ENCODE measurements at regions not wholly inside any gene's neighbourhood (a gene's known extent, or its start where the extent isn't known, plus 50 kb on each side); places are given as distances from the start of the nearest gene placed in this dataset.

DNA sequence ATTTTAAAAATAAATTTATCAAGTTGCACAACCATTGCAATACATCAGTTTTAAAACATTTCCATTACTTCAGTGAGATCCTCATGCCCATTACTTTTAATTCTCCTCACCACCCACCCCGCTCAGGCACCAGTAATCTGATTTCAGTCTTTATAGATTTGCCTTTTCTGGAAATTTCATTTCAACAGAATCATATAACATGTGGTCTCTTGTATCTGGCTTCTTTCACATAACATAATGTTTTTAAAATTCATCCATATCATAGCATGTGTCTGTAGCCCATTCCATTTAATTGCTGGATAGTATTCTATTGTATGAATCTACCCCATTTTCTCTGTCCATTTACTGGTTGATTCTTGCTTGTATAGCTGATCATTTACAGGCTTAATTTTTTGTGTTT is 110.3 kb upstream of the TMEM108 start:
- CTCF ChIA-PET: no interaction called here
- BruUV-seq (replicated peaks): no TSS peak
- H3K36me3 ChIP-seq (ENCODE audit: control insufficient read depth in 1 of 2, insufficient read depth in 2 of 2, low read length in 2 of 2): no peaks in the 10 kb centered on the region
- intact Hi-C loops (cut with micrococcal nuclease): no loop called here
- no peaks in the 10 kb centered on the region for H4K20me1 ChIP-seq (ENCODE audit: insufficient read depth)
- POLR2A ChIA-PET: no interaction called here
- DNase-seq (ENCODE audit: low read depth, low spot score): no peak
- no peak for ATAC-seq
- H3K9ac ChIP-seq (ENCODE audit: low read length): no peak overlapping the region
- H3K79me2 ChIP-seq (ENCODE audit: insufficient read depth, low read length): no peaks in the 10 kb centered on the region
- no peak overlapping the region for H3K4me2 ChIP-seq (ENCODE audit: low read length)
- H3K27ac ChIP-seq (ENCODE audit: low read depth, low read length): no peak overlapping the region
- RAD21 ChIA-PET (ENCODE audit: low non-redundant PET in 1 of 2, low total read pairs in 2 of 2, uncharacterized antibody in 2 of 2, unreplicated experiment in 2 of 2): no interaction called here
- H3K4me1 ChIP-seq (ENCODE audit: control insufficient read depth in 1 of 2, insufficient read depth in 2 of 2, low read length in 2 of 2): no peaks in the 10 kb centered on the region
- TF ChIP-seq SP1 (IDR thresholded peaks at IDR 0.05; ENCODE audit: low read depth): no peak
- TF ChIP-seq CBX3 (IDR thresholded peaks at IDR 0.05; ENCODE audit: low read depth): no peak
- TF ChIP-seq RAD21 (IDR thresholded peaks at IDR 0.05; ENCODE audit: low read depth): no peak
- H3K9me2 ChIP-seq (ENCODE audit: insufficient read depth): no peaks in the 10 kb centered on the region
- no peak overlapping the region for H2AFZ ChIP-seq (ENCODE audit: low read depth, low read length, poor library complexity, severe bottlenecking)
- no peak overlapping the region for H3K4me3 ChIP-seq (replicated peaks in 1 of 2; ENCODE audit: low read depth in 1 of 2, low read length in 2 of 2)
- peaks cover 38% of the 10 kb centered on the region for H3K27me3 ChIP-seq (ENCODE audit: insufficient read depth, low read length)
- H3K9me3 ChIP-seq (ENCODE audit: control insufficient read depth in 1 of 2, insufficient read depth in 1 of 2, low read depth in 1 of 2, low read length in 2 of 2): no peaks in the 10 kb centered on the region

- no peak for DNase-seq (ENCODE audit: low read depth, low spot score)
- no peaks in the 10 kb centered on the region for H4K20me1 ChIP-seq (ENCODE audit: insufficient read depth)
- H3K4me1 ChIP-seq (ENCODE audit: control insufficient read depth in 1 of 2, insufficient read depth in 2 of 2, low read length in 2 of 2): no peaks in the 10 kb centered on the region
- H2AFZ ChIP-seq (ENCODE audit: low read depth, low read length, poor library complexity, severe bottlenecking): no peak overlapping the region
- no peaks in the 10 kb centered on the region for H3K9me3 ChIP-seq (ENCODE audit: control insufficient read depth in 1 of 2, insufficient read depth in 1 of 2, low read depth in 1 of 2, low read length in 2 of 2)
- H3K9me2 ChIP-seq (ENCODE audit: insufficient read depth): no peaks in the 10 kb centered on the region
- ChIA-PET CTCF (no interaction called here), RAD21 (ENCODE audit: low non-redundant PET in 1 of 2, low total read pairs in 2 of 2, uncharacterized antibody in 2 of 2, unreplicated experiment in 2 of 2) (no interaction called here), POLR2A (no interaction called here)
- H3K27ac ChIP-seq (ENCODE audit: low read depth, low read length): no peak overlapping the region
- H3K79me2 ChIP-seq (ENCODE audit: insufficient read depth, low read length): no peaks in the 10 kb centered on the region
- H3K9ac ChIP-seq (ENCODE audit: low read length): no peak overlapping the region
- intact Hi-C loops (cut with micrococcal nuclease): no loop called here
- BruUV-seq (replicated peaks): no TSS peak
- ATAC-seq: no peak
- peaks cover 43% of the 10 kb centered on the region for H3K27me3 ChIP-seq (ENCODE audit: insufficient read depth, low read length)
- no peak overlapping the region for H3K4me3 ChIP-seq (replicated peaks in 1 of 2; ENCODE audit: low read depth in 1 of 2, low read length in 2 of 2)
- H3K36me3 ChIP-seq (ENCODE audit: control insufficient read depth in 1 of 2, insufficient read depth in 2 of 2, low read length in 2 of 2): no peaks in the 10 kb centered on the region
- TF ChIP-seq ZNF274 (IDR thresholded peaks at IDR 0.05; ENCODE audit: low read depth, low read length): no peak
- TF ChIP-seq, protein P1, sequence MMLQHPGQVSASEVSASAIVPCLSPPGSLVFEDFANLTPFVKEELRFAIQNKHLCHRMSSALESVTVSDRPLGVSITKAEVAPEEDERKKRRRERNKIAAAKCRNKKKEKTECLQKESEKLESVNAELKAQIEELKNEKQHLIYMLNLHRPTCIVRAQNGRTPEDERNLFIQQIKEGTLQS (IDR thresholded peaks at IDR 0.05): no peak
- TF ChIP-seq, protein P2, sequence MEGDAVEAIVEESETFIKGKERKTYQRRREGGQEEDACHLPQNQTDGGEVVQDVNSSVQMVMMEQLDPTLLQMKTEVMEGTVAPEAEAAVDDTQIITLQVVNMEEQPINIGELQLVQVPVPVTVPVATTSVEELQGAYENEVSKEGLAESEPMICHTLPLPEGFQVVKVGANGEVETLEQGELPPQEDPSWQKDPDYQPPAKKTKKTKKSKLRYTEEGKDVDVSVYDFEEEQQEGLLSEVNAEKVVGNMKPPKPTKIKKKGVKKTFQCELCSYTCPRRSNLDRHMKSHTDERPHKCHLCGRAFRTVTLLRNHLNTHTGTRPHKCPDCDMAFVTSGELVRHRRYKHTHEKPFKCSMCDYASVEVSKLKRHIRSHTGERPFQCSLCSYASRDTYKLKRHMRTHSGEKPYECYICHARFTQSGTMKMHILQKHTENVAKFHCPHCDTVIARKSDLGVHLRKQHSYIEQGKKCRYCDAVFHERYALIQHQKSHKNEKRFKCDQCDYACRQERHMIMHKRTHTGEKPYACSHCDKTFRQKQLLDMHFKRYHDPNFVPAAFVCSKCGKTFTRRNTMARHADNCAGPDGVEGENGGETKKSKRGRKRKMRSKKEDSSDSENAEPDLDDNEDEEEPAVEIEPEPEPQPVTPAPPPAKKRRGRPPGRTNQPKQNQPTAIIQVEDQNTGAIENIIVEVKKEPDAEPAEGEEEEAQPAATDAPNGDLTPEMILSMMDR (IDR thresholded peaks at IDR 0.05 in 2 of 3, conservative IDR thresholded peaks at IDR 0.05 in 1 of 3; ENCODE audit: borderline replicate concordance in 1 of 3, insufficient read depth in 1 of 3, low read depth in 2 of 3, low read length in 2 of 3): no peak
- no peak for TF ChIP-seq CEBPB (IDR thresholded peaks at IDR 0.05; ENCODE audit: low read depth)
- TF ChIP-seq EGR1 (IDR thresholded peaks at IDR 0.05; ENCODE audit: low read depth): no peak
- no peak for TF ChIP-seq ELF1 (IDR thresholded peaks at IDR 0.05; ENCODE audit: borderline replicate concordance, low read depth)
- no peak for TF ChIP-seq SRF (IDR thresholded peaks at IDR 0.05; ENCODE audit: low read depth)
- TF ChIP-seq CBX3 (IDR thresholded peaks at IDR 0.05; ENCODE audit: low read depth): no peak
- no peak for TF ChIP-seq EZH2 (IDR thresholded peaks at IDR 0.05)
- TF ChIP-seq JUND (IDR thresholded peaks at IDR 0.05): no peak
- no peak for TF ChIP-seq RAD21 (IDR thresholded peaks at IDR 0.05; ENCODE audit: low read depth)
- TF ChIP-seq TCF7L2 (IDR thresholded peaks at IDR 0.05; ENCODE audit: borderline replicate concordance, extremely low read depth, insufficient read depth, insufficient read length): no peak
- TF ChIP-seq YY1 (IDR thresholded peaks at IDR 0.05; ENCODE audit: extremely low read depth, insufficient replicate concordance, low read depth, low read length): no peak
- no peak for TF ChIP-seq FOSL1 (IDR thresholded peaks at IDR 0.05; ENCODE audit: low read depth)
- TF ChIP-seq ZBTB33 (IDR thresholded peaks at IDR 0.05; ENCODE audit: extremely low read depth, insufficient replicate concordance, low read length): no peak
- no peak for TF ChIP-seq POLR2AphosphoS5 (IDR thresholded peaks at IDR 0.05; ENCODE audit: low read depth, low read length)
- no peak for TF ChIP-seq SP1 (IDR thresholded peaks at IDR 0.05; ENCODE audit: low read depth)
- TF ChIP-seq, protein P3, sequence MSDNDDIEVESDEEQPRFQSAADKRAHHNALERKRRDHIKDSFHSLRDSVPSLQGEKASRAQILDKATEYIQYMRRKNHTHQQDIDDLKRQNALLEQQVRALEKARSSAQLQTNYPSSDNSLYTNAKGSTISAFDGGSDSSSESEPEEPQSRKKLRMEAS (IDR thresholded peaks at IDR 0.05): no peak
- TF ChIP-seq POLR2A (IDR thresholded peaks at IDR 0.05; ENCODE audit: borderline replicate concordance, extremely low read depth, insufficient read depth, insufficient read length): no peak
- no peak for TF ChIP-seq ZFX (IDR thresholded peaks at IDR 0.05)
- H3K4me2 ChIP-seq (ENCODE audit: low read length): no peak overlapping the region
Observed at GRCh38 chr3:132926098-132926497, 112.1 kb upstream of the TMEM108 start.

All from HCT116 (cell line).